Neural cell (in vitro differentiated cells): ENCODE measurements at regions not wholly inside any gene's neighbourhood (a gene's known extent, or its start where the extent isn't known, plus 50 kb on each side); places are given as distances from the start of the nearest gene placed in this dataset.
"Not testable (repeated sequence)": the region's sequence is repeated elsewhere in the genome, so short reads cannot be mapped to it uniquely, and the experiment has no call there.

Source experiments
- CTCF ChIP-seq: fragments of 450-650 bp; IDR thresholded peaks from 2 replicates; pipeline ENCODE4 v1.5.1; 2014; ENCODE audit warnings: antibody characterized with exemption, mild to moderate bottlenecking, moderate library complexity; ENCODE audit not compliant: poor library complexity, severe bottlenecking
- EP300 ChIP-seq: fragments of 450-650 bp; conservative IDR thresholded peaks from 2 replicates; pipeline ENCODE4 v1.6.1; 2014; ENCODE audit warnings: antibody characterized with exemption, mild to moderate bottlenecking, moderate library complexity; ENCODE audit not compliant: poor library complexity, severe bottlenecking
- EZH2 ChIP-seq: fragments of 200-600, 300-800 bp; shearing (Covaris generic), sonication (generic); IDR thresholded peaks from 2 replicates; pipeline ENCODE4 v1.6.1; 2014; ENCODE audit warnings: antibody characterized with exemption, low read length, borderline replicate concordance, mild to moderate bottlenecking; ENCODE audit not compliant: insufficient read depth, poor library complexity, severe bottlenecking
- POLR2AphosphoS5 ChIP-seq: IDR thresholded peaks from 2 replicates; pipeline ENCODE4 v1.6.1; 2012
- RAD21 ChIP-seq: fragments of 450-650 bp; conservative IDR thresholded peaks from 2 replicates; pipeline ENCODE4 v1.6.1; 2014; ENCODE audit warnings: antibody characterized with exemption, mild to moderate bottlenecking, moderate library complexity
- REST ChIP-seq: IDR thresholded peaks from 2 replicates; pipeline ENCODE4 v1.6.1; 2012; ENCODE audit warnings: borderline replicate concordance
- SMC3 ChIP-seq: fragments of 450-650 bp; conservative IDR thresholded peaks from 2 replicates; pipeline ENCODE4 v1.6.1; 2014; ENCODE audit warnings: antibody characterized with exemption, mild to moderate bottlenecking, moderate library complexity; ENCODE audit not compliant: poor library complexity
- TAF1 ChIP-seq: IDR thresholded peaks from 2 replicates; pipeline ENCODE4 v1.6.1; 2012; ENCODE audit warnings: low read depth

GRCh38 chr2:21239749-21240148 is 116.0 kb downstream of the TDRD15 start:
- not testable (repeated sequence) for TF ChIP-seq EZH2, CTCF, TAF1, EP300, SMC3, POLR2AphosphoS5, REST, RAD21
